DOHH2 (cell line): ENCODE measurements at regions not wholly inside any gene's neighbourhood (a gene's known extent, or its start where the extent isn't known, plus 50 kb on each side); places are given as distances from the start of the nearest gene placed in this dataset.

Experiments
- H3F3A ChIP-seq: fragments of 200-600 bp; sonication (generic), shearing (Covaris generic); 2 replicates; pipeline ENCODE4 v1.6.0; 2016; ENCODE audit warnings: antibody characterized with exemption, mild to moderate bottlenecking; ENCODE audit not compliant: control insufficient read depth, insufficient read depth
- H3K27ac ChIP-seq: fragments of 200-600 bp; sonication (generic); 2 replicates; pipeline ENCODE4 v1.5.1; 2014; ENCODE audit warnings: low read depth, mild to moderate bottlenecking, low read length, moderate library complexity
- H3K27me3 ChIP-seq: fragments of 200-600 bp; sonication (generic); 2 replicates; pipeline ENCODE4 v1.6.1; 2014; ENCODE audit warnings: mild to moderate bottlenecking, low read length, mixed read lengths; ENCODE audit not compliant: control insufficient read depth
- H3K36me3 ChIP-seq: fragments of 200-600 bp; sonication (generic); 2 replicates; pipeline ENCODE4 v1.6.1; 2014; ENCODE audit warnings: mild to moderate bottlenecking, low read length, moderate library complexity, mixed read lengths; ENCODE audit not compliant: control insufficient read depth
- H3K4me1 ChIP-seq: fragments of 200-600 bp; sonication (generic); 2 replicates; pipeline ENCODE4 v1.6.1; 2014; ENCODE audit warnings: mild to moderate bottlenecking, low read length, mixed read lengths; ENCODE audit not compliant: control insufficient read depth
- H3K4me2 ChIP-seq: fragments of 200-600 bp; sonication (generic); 2 replicates; pipeline ENCODE4 v1.6.0; 2014; ENCODE audit warnings: mild to moderate bottlenecking, low read length, moderate library complexity
- H3K4me3 ChIP-seq: fragments of 200-600 bp; sonication (generic); 2 replicates; pipeline ENCODE4 v1.5.1; 2014; ENCODE audit warnings: mild to moderate bottlenecking, low read length, mixed read lengths
- H3K79me2 ChIP-seq: fragments of 200-600 bp; sonication (generic); 2 replicates; pipeline ENCODE4 v1.6.1; 2014; ENCODE audit warnings: mild to moderate bottlenecking, low read length, mixed read lengths; ENCODE audit not compliant: control insufficient read depth
- H3K9me2 ChIP-seq: fragments of 200-600 bp; sonication (generic); replicated peaks from 2 replicates; pipeline ENCODE4 v1.6.1; 2014; ENCODE audit warnings: mild to moderate bottlenecking, low read length, mixed read lengths; ENCODE audit not compliant: control insufficient read depth
- H3K9me3 ChIP-seq: fragments of 200-600 bp; sonication (generic); 2 replicates; pipeline ENCODE4 v1.6.1; 2014; ENCODE audit warnings: antibody characterized with exemption, low read length, mixed read lengths; ENCODE audit not compliant: control insufficient read depth, insufficient read depth
- H4K20me1 ChIP-seq: fragments of 200-600 bp; sonication (generic); 2 replicates; pipeline ENCODE4 v1.6.0; 2014; ENCODE audit warnings: low read depth, mild to moderate bottlenecking, antibody characterized with exemption, low read length, moderate library complexity; ENCODE audit not compliant: control insufficient read depth, insufficient read depth
- CTCF ChIP-seq: fragments of 200-600 bp; sonication (generic); IDR thresholded peaks from one replicate; pipeline ENCODE4 v1.5.1; 2014; ENCODE audit warnings: antibody characterized with exemption, mild to moderate bottlenecking, low read depth, low read length; ENCODE audit not compliant: poor library complexity, severe bottlenecking
- EZH2phosphoT487 ChIP-seq: fragments of 200-600 bp; sonication (generic); IDR thresholded peaks from 2 replicates; pipeline ENCODE4 v1.6.1; 2017; ENCODE audit warnings: borderline replicate concordance, mild to moderate bottlenecking, antibody characterized with exemption, low read length, moderate library complexity, mixed read lengths

DNA sequence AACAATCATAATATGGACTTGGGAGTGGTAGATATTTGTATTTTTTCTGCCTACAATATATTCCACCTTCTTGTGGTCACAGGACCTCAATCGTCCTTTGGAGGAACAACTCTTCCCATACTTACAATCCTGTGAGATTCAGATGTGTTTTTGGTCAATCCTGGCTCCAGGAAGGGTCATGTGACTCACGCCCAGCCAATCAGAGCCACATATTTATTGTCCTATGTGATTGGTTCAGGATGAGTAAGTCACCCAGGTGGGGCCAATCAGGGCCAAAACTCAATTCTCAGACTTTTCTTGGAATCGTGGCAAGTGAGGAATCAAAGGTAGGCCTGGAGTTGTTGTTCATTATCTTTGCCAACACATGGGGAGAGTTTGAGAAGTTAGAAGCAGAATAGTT, 264.9 kb downstream of the SUDS3 start:
- no peak overlapping the region for H3K4me2 ChIP-seq
- H3K36me3 ChIP-seq, result no peaks in the 10 kb centered on the region
- TF ChIP-seq CTCF (no peak), EZH2phosphoT487 (no peak)
- no peak overlapping the region for H3K4me3 ChIP-seq
- no peaks in the 10 kb centered on the region for H4K20me1 ChIP-seq
- no peaks in the 10 kb centered on the region for H3K9me3 ChIP-seq
- H3K9me2 ChIP-seq, result no peaks in the 10 kb centered on the region
- no peak overlapping the region for H3K27ac ChIP-seq
- H3F3A ChIP-seq, result no peaks in the 10 kb centered on the region
- no peaks in the 10 kb centered on the region for H3K4me1 ChIP-seq
- H3K79me2 ChIP-seq, result no peaks in the 10 kb centered on the region
- H3K27me3 ChIP-seq, result no peaks in the 10 kb centered on the region

DNA sequence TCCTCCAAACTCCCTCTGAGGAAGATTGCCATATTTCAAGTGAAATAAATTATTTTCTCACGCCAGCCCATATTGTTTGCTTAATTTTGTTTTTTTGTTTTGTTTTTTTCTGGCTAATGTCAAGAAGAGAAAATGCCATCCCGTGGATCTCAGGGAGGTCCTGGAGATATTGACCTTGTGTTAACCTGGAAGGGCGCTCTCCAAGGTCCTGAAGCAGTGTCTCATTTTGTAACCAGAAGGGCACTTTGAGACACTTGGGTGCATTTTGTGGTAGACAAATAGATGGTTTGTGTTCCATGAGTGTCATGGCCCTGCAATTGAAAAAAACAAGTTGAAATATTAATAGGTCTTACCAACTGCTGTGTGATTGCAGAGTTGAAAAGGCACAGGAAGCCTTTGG, 268.9 kb downstream of the SUDS3 start:
- H3K4me1 ChIP-seq, result no peaks in the 10 kb centered on the region
- TF ChIP-seq CTCF, result no peak
- no peak for TF ChIP-seq EZH2phosphoT487
- H3K4me3 ChIP-seq, result no peak overlapping the region
- no peaks in the 10 kb centered on the region for H3K27me3 ChIP-seq
- H3K9me2 ChIP-seq, result no peaks in the 10 kb centered on the region
- H4K20me1 ChIP-seq, result no peaks in the 10 kb centered on the region
- H3K36me3 ChIP-seq, result no peaks in the 10 kb centered on the region
- H3K79me2 ChIP-seq, result no peaks in the 10 kb centered on the region
- H3K27ac ChIP-seq, result no peak overlapping the region
- H3F3A ChIP-seq, result no peaks in the 10 kb centered on the region
- H3K4me2 ChIP-seq, result no peak overlapping the region
- H3K9me3 ChIP-seq, result no peaks in the 10 kb centered on the region

- no peak overlapping the region for H3K4me2 ChIP-seq
- TF ChIP-seq CTCF (no peak), EZH2phosphoT487 (no peak)
- no peak overlapping the region for H3K4me3 ChIP-seq
- H3K27me3 ChIP-seq, result no peaks in the 10 kb centered on the region
- H3K79me2 ChIP-seq, result no peaks in the 10 kb centered on the region
- no peaks in the 10 kb centered on the region for H3K36me3 ChIP-seq
- no peaks in the 10 kb centered on the region for H4K20me1 ChIP-seq
- H3K9me2 ChIP-seq, result no peaks in the 10 kb centered on the region
- no peaks in the 10 kb centered on the region for H3K4me1 ChIP-seq
- H3K27ac ChIP-seq, result no peak overlapping the region
- no peaks in the 10 kb centered on the region for H3F3A ChIP-seq
- no peaks in the 10 kb centered on the region for H3K9me3 ChIP-seq
Observed at GRCh38 chr12:118649765-118650585, 273.6 kb downstream of the SUDS3 start.

GRCh38 chr12:118650586-118650960, 274.2 kb downstream of the SUDS3 start:
- H3K9me2 ChIP-seq, result no peaks in the 10 kb centered on the region
- H3K9me3 ChIP-seq, result no peaks in the 10 kb centered on the region
- H3F3A ChIP-seq, result no peaks in the 10 kb centered on the region
- no peaks in the 10 kb centered on the region for H3K79me2 ChIP-seq
- no peak overlapping the region for H3K4me2 ChIP-seq
- TF ChIP-seq EZH2phosphoT487 (no peak), CTCF (no peak)
- H3K36me3 ChIP-seq, result no peaks in the 10 kb centered on the region
- H3K4me3 ChIP-seq, result no peak overlapping the region
- no peaks in the 10 kb centered on the region for H3K27me3 ChIP-seq
- no peaks in the 10 kb centered on the region for H3K4me1 ChIP-seq
- no peaks in the 10 kb centered on the region for H4K20me1 ChIP-seq
- H3K27ac ChIP-seq, result no peak overlapping the region
